ENCODE measurements at regions not wholly inside any gene's neighbourhood (a gene's known extent, or its start where the extent isn't known, plus 50 kb on each side); places are given as distances from the start of the nearest gene placed in this dataset.

DNA sequence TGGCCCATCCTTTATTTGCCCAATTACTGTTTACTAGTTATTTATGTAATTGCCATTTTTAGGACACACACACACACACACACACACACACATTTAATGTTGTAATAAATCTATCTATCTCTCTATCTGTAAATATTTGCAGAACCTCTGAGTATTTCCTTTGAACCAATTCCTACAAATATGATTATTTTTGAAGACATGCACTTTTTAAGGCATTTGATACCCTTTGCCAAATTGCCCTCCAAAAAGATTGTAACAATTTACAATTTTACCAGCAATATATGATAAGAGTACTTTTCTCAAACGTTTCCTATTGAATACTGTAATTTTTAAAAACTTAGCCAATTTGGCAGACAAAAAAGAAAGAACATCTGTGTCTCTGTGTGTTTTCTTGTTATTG is 143.8 kb upstream of the FOXF1 start:
- TF ChIP-seq EP300 (IDR thresholded peaks at IDR 0.05) (no peak), POLR2A (IDR thresholded peaks at IDR 0.05) (no peak)
- TF ChIP-seq, protein P1, sequence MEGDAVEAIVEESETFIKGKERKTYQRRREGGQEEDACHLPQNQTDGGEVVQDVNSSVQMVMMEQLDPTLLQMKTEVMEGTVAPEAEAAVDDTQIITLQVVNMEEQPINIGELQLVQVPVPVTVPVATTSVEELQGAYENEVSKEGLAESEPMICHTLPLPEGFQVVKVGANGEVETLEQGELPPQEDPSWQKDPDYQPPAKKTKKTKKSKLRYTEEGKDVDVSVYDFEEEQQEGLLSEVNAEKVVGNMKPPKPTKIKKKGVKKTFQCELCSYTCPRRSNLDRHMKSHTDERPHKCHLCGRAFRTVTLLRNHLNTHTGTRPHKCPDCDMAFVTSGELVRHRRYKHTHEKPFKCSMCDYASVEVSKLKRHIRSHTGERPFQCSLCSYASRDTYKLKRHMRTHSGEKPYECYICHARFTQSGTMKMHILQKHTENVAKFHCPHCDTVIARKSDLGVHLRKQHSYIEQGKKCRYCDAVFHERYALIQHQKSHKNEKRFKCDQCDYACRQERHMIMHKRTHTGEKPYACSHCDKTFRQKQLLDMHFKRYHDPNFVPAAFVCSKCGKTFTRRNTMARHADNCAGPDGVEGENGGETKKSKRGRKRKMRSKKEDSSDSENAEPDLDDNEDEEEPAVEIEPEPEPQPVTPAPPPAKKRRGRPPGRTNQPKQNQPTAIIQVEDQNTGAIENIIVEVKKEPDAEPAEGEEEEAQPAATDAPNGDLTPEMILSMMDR (IDR thresholded peaks at IDR 0.05): no peak
